Keratinocyte (primary cell): ENCODE measurements at regions not wholly inside any gene's neighbourhood (a gene's known extent, or its start where the extent isn't known, plus 50 kb on each side); places are given as distances from the start of the nearest gene placed in this dataset.

Source experiments
- CTCF ChIP-seq, 3 experiments: IDR thresholded peaks in 1 of 3; conservative IDR thresholded peaks in 1 of 3; optimal IDR thresholded peaks in 1 of 3; 2 replicates in 2 of 3; 3 replicates in 1 of 3; pipeline versions ENCODE3 to v1.5.1; 2011; ENCODE audit warnings: low read length in 3 of 3, mild to moderate bottlenecking in 3 of 3, moderate library complexity in 2 of 3, control low read depth in 1 of 3, inconsistent platforms in 1 of 3; ENCODE audit not compliant: insufficient read depth in 2 of 3; ENCODE audit errors: extremely low read depth in 1 of 3
- EZH2 ChIP-seq: IDR thresholded peaks from one replicate; pipeline ENCODE4 v1.6.1; 2012; ENCODE audit warnings: inconsistent platforms, mild to moderate bottlenecking, low read length, moderate library complexity

GRCh38 chr6:97501853-97502252, 218.8 kb upstream of the MMS22L start:
- TF ChIP-seq CTCF (optimal IDR thresholded peaks at IDR 0.05 in 1 of 3, IDR thresholded peaks at IDR 0.05 in 1 of 3, conservative IDR thresholded peaks at IDR 0.05 in 1 of 3; ENCODE audit: extremely low read depth in 1 of 3, insufficient read depth in 2 of 3, low read length in 3 of 3) (no peak), EZH2 (no peak)
